Lower lobe of right lung (tissue), 2 donors: ENCODE measurements at regions not wholly inside any gene's neighbourhood (a gene's known extent, or its start where the extent isn't known, plus 50 kb on each side); places are given as distances from the start of the nearest gene placed in this dataset.

ENCODE experiments used
- ATAC-seq, 2 donors: fragments of 200-7000 bp; cut with Tn5 transposase; one replicate each; pipeline ENCODE4 v1.9.1; 2020 to 2022; ENCODE audit warnings: mild to moderate bottlenecking in 2 of 2, moderate library complexity in 2 of 2
- DNase-seq: peaks from one replicate; pipeline ENCODE4 v3.0.0-alpha.2; 2020
- H3K27ac ChIP-seq: fragments of 200-600 bp; one replicate; pipeline ENCODE4 v1.8.0; 2022
- H3K27me3 ChIP-seq: fragments of 200-600 bp; one replicate; pipeline ENCODE4 v1.8.0; 2022; ENCODE audit warnings: low read depth
- H3K36me3 ChIP-seq: fragments of 200-600 bp; one replicate; pipeline ENCODE4 v1.8.0; 2022; ENCODE audit warnings: mild to moderate bottlenecking
- H3K4me1 ChIP-seq: fragments of 200-600 bp; one replicate; pipeline ENCODE4 v1.8.0; 2022
- H3K4me3 ChIP-seq: fragments of 200-600 bp; one replicate; pipeline ENCODE4 v1.8.0; 2022; ENCODE audit warnings: mild to moderate bottlenecking
- H3K9me3 ChIP-seq: fragments of 200-600 bp; one replicate; pipeline ENCODE4 v1.8.0; 2022
- intact Hi-C: fragments of 100-400 bp; cut with DNase I; formaldehyde crosslinking; loops from one replicate; pipeline ENCODE4 v1.11.0; 2022
- TF ChIP-seq, protein P1 (sequence below): fragments of 200-600 bp; IDR thresholded peaks from one replicate; pipeline ENCODE4 v1.8.0; 2022; ENCODE audit warnings: antibody characterized with exemption, mild to moderate bottlenecking
- donor health status: DM: no; HTN: yes; CAD: no; lungs with severe emphysema.

DNA sequence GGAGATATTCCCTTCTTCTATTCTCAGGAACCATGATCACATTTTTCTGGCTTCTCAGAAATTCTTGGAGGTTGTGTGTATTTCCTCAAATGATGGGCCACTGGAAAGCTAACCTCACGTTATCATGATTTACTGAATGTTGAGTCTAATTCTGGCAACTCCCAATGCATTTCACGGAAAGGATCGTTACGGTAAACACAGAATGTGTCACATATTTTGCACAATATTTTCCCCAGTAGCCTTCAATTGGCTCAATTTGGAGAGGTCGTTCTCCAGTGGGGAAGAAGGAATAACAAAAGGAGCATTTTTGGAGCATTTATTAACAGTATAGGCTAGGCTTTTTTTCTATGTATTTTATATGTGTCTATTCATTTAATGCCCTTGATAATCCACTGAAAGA lies 450.3 kb downstream of the HAPSTR1 start:
- no peak overlapping the region for H3K27ac ChIP-seq
- TF ChIP-seq, protein P1, sequence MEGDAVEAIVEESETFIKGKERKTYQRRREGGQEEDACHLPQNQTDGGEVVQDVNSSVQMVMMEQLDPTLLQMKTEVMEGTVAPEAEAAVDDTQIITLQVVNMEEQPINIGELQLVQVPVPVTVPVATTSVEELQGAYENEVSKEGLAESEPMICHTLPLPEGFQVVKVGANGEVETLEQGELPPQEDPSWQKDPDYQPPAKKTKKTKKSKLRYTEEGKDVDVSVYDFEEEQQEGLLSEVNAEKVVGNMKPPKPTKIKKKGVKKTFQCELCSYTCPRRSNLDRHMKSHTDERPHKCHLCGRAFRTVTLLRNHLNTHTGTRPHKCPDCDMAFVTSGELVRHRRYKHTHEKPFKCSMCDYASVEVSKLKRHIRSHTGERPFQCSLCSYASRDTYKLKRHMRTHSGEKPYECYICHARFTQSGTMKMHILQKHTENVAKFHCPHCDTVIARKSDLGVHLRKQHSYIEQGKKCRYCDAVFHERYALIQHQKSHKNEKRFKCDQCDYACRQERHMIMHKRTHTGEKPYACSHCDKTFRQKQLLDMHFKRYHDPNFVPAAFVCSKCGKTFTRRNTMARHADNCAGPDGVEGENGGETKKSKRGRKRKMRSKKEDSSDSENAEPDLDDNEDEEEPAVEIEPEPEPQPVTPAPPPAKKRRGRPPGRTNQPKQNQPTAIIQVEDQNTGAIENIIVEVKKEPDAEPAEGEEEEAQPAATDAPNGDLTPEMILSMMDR, result no peak
- no peaks in the 10 kb centered on the region for H3K36me3 ChIP-seq
- intact Hi-C loops, result no loop called here
- DNase-seq (no peak), ATAC-seq (no peak)
- no peaks in the 10 kb centered on the region for H3K27me3 ChIP-seq
- no peaks in the 10 kb centered on the region for H3K4me1 ChIP-seq
- no peaks in the 10 kb centered on the region for H3K9me3 ChIP-seq
- no peak overlapping the region for H3K4me3 ChIP-seq

DNA sequence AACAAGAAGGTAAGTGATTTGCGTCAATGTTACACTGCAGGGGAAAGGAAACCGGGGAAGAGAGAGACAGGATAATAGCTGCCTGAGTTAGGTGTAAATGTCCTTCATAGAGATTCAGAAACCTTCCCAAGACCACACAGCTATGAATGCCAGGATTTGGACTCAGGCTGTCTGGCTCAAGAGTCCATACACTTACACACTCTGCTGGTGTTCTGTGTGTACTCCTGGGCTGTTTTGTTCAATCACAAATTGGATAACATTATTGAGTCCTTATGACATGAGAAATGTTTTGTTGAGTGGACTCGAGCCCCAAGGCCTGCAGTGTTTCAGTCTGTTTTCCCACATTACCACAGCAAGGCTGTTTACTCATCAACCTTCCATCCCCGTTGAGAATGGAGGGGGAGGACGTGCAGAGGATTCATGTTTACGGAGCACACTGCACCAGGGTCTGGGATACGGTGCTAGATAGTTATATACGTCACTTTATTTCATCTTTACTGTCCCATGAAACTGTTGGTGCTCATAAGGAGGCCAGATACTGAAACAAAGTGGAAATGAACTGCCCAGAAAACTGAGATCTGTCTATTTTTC lies 450.8 kb downstream of the HAPSTR1 start:
- Histone ChIP-seq H3K4me3 (no peak overlapping the region), H3K9me3 (no peaks in the 10 kb centered on the region), H3K27me3 (no peaks in the 10 kb centered on the region), H3K27ac (no peak overlapping the region), H3K36me3 (no peaks in the 10 kb centered on the region), H3K4me1 (no peaks in the 10 kb centered on the region)
- TF ChIP-seq, protein P1, result no peak
- no peak for ATAC-seq
- DNase-seq, result no peak
- intact Hi-C loops, result no loop called here

DNA sequence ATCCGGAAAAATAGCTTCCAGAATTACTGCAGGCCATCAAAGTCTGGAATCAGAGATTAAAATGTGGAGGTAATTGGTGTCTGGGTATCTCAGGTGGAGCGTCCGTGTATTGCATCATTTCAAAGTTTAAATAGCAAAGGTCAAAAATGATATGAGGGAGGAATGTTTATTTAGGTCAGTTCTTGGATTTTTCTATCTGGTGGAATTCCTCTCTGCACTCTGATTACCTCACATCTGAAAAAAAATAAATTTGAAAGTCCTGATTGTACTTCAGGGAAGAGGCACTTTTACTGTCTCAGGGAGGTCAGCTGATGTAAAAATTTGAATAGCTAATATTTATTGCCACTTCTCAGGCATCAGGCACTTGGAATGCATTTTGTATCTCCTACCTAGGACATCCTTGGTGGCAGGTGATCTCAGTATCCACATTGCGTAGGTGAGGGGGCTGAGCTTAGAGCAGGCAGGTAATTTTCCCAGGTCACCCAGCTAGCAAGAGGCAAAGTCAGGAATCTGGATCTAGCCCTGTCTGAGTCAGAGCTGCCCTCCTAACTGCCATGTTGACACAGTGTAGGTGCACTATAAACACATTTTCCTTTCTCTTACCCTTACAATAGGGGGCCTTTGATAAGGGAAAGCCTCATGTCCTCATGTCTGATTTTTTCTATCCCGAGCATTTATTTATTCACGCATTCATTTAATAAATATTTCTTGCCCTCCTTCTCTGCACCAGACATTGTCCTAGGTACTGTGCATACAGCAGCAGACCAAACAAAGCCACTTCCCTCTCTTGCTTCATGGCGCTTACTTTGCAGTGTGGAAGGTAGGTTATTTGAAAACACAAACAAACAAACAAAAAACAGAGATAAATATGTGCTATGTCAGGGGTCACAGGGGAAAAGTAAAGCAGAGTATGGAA lies 454.3 kb downstream of the HAPSTR1 start:
- Histone ChIP-seq H3K36me3 (no peaks in the 10 kb centered on the region), H3K27me3 (no peaks in the 10 kb centered on the region), H3K4me1 (no peaks in the 10 kb centered on the region), H3K4me3 (no peak overlapping the region), H3K9me3 (no peaks in the 10 kb centered on the region), H3K27ac (no peak overlapping the region)
- TF ChIP-seq, protein P1, result no peak
- ATAC-seq, result no peak
- intact Hi-C loops, result no loop called here
- no peak for DNase-seq

DNA sequence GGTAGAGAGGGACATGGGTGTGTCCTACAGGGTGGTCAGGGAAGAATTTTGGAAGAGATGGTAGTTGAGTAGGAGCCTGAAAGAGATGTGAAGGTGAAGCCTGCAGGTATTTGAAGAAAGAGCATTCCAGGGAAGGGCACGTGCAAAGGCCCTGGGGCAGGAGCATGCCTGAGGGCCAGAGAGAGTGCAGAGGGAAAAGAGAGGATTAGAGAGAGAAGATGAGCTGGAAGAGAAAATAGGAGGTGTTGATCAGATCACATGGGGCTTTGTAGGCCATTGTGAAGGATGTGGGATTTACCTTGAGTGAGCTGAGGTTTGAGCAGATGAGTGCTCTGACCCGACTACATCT lies 455.0 kb downstream of the HAPSTR1 start:
- intact Hi-C loops, result no loop called here

DNA sequence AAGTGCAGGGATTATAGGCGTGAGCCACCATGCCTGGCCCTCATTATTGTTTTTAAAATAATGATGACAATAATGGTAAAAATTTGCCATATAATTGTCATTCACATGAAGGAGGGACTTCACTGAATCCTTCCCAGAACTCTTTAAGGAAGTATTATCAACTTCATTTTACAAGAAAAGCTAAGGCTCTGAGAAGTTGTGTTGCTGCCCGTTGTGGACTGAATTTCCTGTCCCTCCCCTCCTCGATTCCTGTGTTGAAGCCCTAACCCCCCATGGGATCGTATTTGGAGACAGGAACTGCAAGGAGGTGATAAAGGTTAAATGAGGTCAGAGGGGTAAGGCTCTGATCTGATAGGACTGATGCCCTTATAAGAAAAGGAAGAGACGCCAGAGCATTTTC lies 458.0 kb downstream of the HAPSTR1 start:
- H3K4me1 ChIP-seq, result no peaks in the 10 kb centered on the region
- no peaks in the 10 kb centered on the region for H3K36me3 ChIP-seq
- no peak overlapping the region for H3K4me3 ChIP-seq
- no peaks in the 10 kb centered on the region for H3K27me3 ChIP-seq
- intact Hi-C loops, result no loop called here
- H3K9me3 ChIP-seq, result no peaks in the 10 kb centered on the region
- DNase-seq (no peak), ATAC-seq (no peak)
- TF ChIP-seq, protein P1, result no peak
- H3K27ac ChIP-seq, result no peak overlapping the region

More for the DNA sequence above, 455.0 kb downstream of the HAPSTR1 start:
- Histone ChIP-seq H3K4me1 (no peaks in the 10 kb centered on the region), H3K27ac (no peak overlapping the region), H3K9me3 (no peaks in the 10 kb centered on the region), H3K27me3 (no peaks in the 10 kb centered on the region), H3K4me3 (no peak overlapping the region), H3K36me3 (no peaks in the 10 kb centered on the region)
- ATAC-seq (no peak), DNase-seq (no peak)
- TF ChIP-seq, protein P1, result no peak
